ENCODE measurements at regions not wholly inside any gene's neighbourhood (a gene's known extent, or its start where the extent isn't known, plus 50 kb on each side); places are given as distances from the start of the nearest gene placed in this dataset.

DNA sequence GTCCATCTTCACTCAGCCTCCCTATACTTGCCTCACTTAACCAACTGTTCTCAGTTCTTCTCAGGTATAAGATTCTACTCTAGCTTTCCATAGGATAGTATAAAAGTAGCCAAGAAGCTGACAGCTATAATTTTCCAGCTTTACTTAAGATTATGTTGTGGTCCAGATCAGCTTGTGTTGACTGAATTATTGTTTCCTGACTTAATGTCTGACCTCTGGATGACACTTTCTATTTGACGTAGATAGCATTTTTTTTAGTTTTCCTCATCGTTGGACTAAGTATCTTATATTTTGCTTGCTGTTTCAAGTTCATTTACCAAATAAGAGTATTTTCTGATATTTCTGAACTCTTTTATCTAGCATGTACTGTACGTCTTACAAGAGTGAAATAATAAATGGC is 1272.5 kb upstream of the CDH2 start:
- TF ChIP-seq GATA2 (IDR thresholded peaks at IDR 0.05; ENCODE audit: low read depth, low read length) (no peak), GATA3 (IDR thresholded peaks at IDR 0.05; ENCODE audit: low read depth, low read length) (no peak)

All from SH-SY5Y (cell line).